CD4-positive, alpha-beta T cell (primary cell): ENCODE measurements at regions not wholly inside any gene's neighbourhood (a gene's known extent, or its start where the extent isn't known, plus 50 kb on each side); places are given as distances from the start of the nearest gene placed in this dataset.

Experiments
- ATAC-seq: fragments of 200-7000 bp; cut with Tn5 transposase; one replicate; pipeline ENCODE4 v1.10.0; 2022; ENCODE audit warnings: mild to moderate bottlenecking; ENCODE audit not compliant: poor library complexity
- CTCF ChIA-PET: fragments of 350-600 bp; sonication (Branson Sonifier 250); formaldehyde crosslinking; loops from one replicate; lab custom pipeline; 2021; ENCODE audit warnings: antibody characterized with exemption, inconsistent platforms; lab: Charles Lee
- POLR2A ChIA-PET: fragments of 350-600 bp; sonication (Branson Sonifier 250); formaldehyde crosslinking; loops from one replicate; lab custom pipeline; 2021; ENCODE audit warnings: antibody characterized with exemption, inconsistent platforms; lab: Charles Lee
- DNase-seq, 14 experiments: peaks; one replicate each; pipeline ENCODE4 v3.0.0-alpha.2; 2013 to 2020; ENCODE audit warnings: mixed read lengths in 2 of 14
- H3K27ac ChIP-seq, 2 donors: one replicate each; pipeline versions ENCODE4 v1.5.1 to v1.7.0; 2013; ENCODE audit warnings: low read length in 2 of 2, low read depth in 1 of 2, mild to moderate bottlenecking in 1 of 2
- H3K27me3 ChIP-seq, 2 experiments: 1 replicate in 1 of 2; 2 replicates in 1 of 2; pipeline versions ENCODE4 v1.6.1 to v1.7.0; 2013; ENCODE audit warnings: low read length in 2 of 2, control low read depth in 1 of 2, mild to moderate bottlenecking in 1 of 2, moderate library complexity in 1 of 2; ENCODE audit not compliant: insufficient read depth in 2 of 2, control insufficient read depth in 1 of 2
- H3K36me3 ChIP-seq: one replicate; pipeline ENCODE4 v1.6.1; 2013; ENCODE audit warnings: low read length, control low read depth; ENCODE audit not compliant: insufficient read depth
- H3K4me1 ChIP-seq: one replicate; pipeline ENCODE4 v1.6.1; 2013; ENCODE audit warnings: low read length, control low read depth; ENCODE audit not compliant: insufficient read depth
- H3K4me3 ChIP-seq: one replicate; pipeline ENCODE4 v1.5.1; 2013; ENCODE audit warnings: mild to moderate bottlenecking, low read length, moderate library complexity
- H3K9me3 ChIP-seq, 2 experiments: 1 replicate in 1 of 2; 2 replicates in 1 of 2; pipeline versions ENCODE4 v1.6.1 to v1.7.0; 2013; ENCODE audit warnings: low read length in 2 of 2, mild to moderate bottlenecking in 2 of 2, control low read depth in 1 of 2, moderate library complexity in 1 of 2; ENCODE audit not compliant: control insufficient read depth in 1 of 2, insufficient read depth in 1 of 2
- H3K27ac Mint-ChIP-seq: one replicate; pipeline ENCODE4 v1.8.0; 2020; ENCODE audit warnings: mixed read lengths
- H3K27me3 Mint-ChIP-seq: one replicate; pipeline ENCODE4 v1.8.0; 2021; ENCODE audit warnings: mixed read lengths
- H3K36me3 Mint-ChIP-seq: one replicate; pipeline ENCODE4 v1.8.0; 2021; ENCODE audit warnings: low read depth, mixed read lengths
- H3K4me1 Mint-ChIP-seq: one replicate; pipeline ENCODE4 v1.8.0; 2021; ENCODE audit warnings: low read depth, mixed read lengths
- H3K4me3 Mint-ChIP-seq: one replicate; pipeline ENCODE4 v1.8.0; 2020; ENCODE audit warnings: mild to moderate bottlenecking, mixed read lengths
- H3K9me3 Mint-ChIP-seq: one replicate; pipeline ENCODE4 v1.8.0; 2020; ENCODE audit warnings: mixed read lengths
- intact Hi-C, 2 experiments: fragments of 100-400 bp; cut with DNase I in 1 of 2; cut with micrococcal nuclease in 1 of 2; formaldehyde crosslinking; loops; one replicate each; pipeline versions ENCODE4 v1.15.1 to v1.9.0; 2023 to 2025; cut with DNase I, micrococcal nuclease
- TF ChIP-seq, protein P1 (sequence below): fragments of 200-600 bp; IDR thresholded peaks from one replicate; pipeline ENCODE4 v1.8.0; 2022; ENCODE audit warnings: antibody characterized with exemption, mild to moderate bottlenecking

DNA sequence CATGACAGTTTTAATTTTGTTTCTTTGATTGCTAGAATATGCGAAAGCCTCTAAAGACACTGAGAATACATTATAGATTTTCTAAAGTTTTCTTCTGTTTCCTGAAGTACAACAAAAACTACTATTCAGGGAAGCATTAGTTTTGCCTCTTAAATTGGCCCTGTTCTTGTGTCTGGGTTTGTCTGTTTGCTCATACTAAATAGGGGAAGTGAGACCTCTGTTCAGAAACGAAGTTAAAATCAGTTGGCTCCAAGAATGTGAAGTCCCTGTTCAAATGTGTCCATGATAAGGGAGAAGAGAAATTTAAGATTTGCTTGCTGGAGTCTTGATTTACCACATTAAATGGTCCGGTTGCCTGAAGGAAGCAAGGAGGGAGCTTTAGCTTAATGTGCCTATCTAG is 327.3 kb upstream of the GBE1 start:
- Mint-ChIP-seq H3K36me3 (no peaks in the 10 kb centered on the region), H3K27ac (no peak overlapping the region), H3K27me3 (no peaks in the 10 kb centered on the region), H3K4me3 (no peak overlapping the region), H3K9me3 (peaks cover 2% of the 10 kb centered on the region), H3K4me1 (no peaks in the 10 kb centered on the region)
- Histone ChIP-seq H3K27ac (no peak overlapping the region), H3K36me3 (no peaks in the 10 kb centered on the region), H3K9me3 (peaks cover 0 to 5% of the 10 kb centered on the region in 2 experiments), H3K4me1 (no peaks in the 10 kb centered on the region), H3K27me3 (no peaks in the 10 kb centered on the region), H3K4me3 (no peak overlapping the region)
- POLR2A ChIA-PET, result no interaction called here
- TF ChIP-seq, protein P1, sequence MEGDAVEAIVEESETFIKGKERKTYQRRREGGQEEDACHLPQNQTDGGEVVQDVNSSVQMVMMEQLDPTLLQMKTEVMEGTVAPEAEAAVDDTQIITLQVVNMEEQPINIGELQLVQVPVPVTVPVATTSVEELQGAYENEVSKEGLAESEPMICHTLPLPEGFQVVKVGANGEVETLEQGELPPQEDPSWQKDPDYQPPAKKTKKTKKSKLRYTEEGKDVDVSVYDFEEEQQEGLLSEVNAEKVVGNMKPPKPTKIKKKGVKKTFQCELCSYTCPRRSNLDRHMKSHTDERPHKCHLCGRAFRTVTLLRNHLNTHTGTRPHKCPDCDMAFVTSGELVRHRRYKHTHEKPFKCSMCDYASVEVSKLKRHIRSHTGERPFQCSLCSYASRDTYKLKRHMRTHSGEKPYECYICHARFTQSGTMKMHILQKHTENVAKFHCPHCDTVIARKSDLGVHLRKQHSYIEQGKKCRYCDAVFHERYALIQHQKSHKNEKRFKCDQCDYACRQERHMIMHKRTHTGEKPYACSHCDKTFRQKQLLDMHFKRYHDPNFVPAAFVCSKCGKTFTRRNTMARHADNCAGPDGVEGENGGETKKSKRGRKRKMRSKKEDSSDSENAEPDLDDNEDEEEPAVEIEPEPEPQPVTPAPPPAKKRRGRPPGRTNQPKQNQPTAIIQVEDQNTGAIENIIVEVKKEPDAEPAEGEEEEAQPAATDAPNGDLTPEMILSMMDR, result no peak
- intact Hi-C loops, result no loop called here
- ATAC-seq, result no peak
- CTCF ChIA-PET, result no interaction called here
- DNase-seq, result no peak

DNA sequence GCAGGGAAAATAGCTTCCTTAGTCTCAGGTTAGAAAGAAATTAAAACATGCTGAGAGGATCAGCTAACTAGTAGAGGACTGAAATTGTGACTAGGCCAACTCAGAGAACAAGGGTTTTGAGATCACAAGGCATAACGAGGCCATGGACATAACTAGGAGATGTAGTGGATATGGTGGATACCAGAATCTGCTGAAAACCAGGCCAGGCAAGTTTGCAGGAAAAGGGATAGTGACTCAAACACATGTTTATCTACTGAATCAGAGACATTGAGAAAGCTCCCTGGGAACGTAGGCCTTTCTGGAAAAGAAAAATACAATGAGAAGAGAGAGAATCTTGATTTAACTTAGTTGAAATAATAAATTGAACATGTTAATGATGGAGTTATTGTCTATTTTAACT is 326.5 kb upstream of the GBE1 start:
- ChIA-PET CTCF (no interaction called here), POLR2A (no interaction called here)
- DNase-seq, result no peak
- no peak for ATAC-seq
- Mint-ChIP-seq H3K36me3 (no peaks in the 10 kb centered on the region), H3K4me3 (no peak overlapping the region), H3K27me3 (no peaks in the 10 kb centered on the region), H3K4me1 (no peaks in the 10 kb centered on the region), H3K27ac (no peak overlapping the region), H3K9me3 (no peaks in the 10 kb centered on the region)
- no peak overlapping the region for H3K4me3 ChIP-seq
- no peaks in the 10 kb centered on the region for H3K27me3 ChIP-seq
- intact Hi-C loops, result no loop called here
- H3K4me1 ChIP-seq, result no peaks in the 10 kb centered on the region
- no peaks in the 10 kb centered on the region for H3K36me3 ChIP-seq
- H3K9me3 ChIP-seq, result peaks cover 0 to 1% of the 10 kb centered on the region in 2 experiments
- H3K27ac ChIP-seq, result no peak overlapping the region
- TF ChIP-seq, protein P1, result no peak

DNA sequence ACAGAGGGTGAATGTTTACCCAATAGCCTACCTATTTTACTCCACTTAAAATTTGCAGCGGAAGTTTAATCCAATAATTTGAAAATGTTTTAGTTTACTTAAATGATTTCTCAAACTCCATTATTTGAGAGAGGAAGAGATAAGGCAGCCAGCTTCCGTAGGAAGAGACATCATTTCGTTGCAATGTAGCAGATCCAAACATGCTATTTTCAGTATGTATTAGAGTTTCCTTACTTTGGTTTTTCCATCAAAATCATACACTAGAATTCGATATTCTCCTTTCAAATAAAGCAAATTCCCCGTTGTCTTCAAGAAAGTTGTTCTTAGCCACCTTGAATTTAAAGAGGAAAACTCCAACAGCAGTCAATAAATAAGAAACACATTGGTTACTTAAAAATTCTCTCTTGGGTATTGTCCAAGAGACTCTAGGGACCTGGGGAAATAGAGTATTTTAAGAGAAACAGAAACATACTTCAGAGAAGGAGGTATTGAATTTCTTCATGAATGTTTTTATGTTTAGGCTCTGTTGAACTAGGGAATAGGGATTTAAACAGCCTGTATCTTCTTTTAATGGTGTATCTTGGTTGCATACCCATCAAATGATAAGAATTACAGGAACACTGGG is 324.5 kb upstream of the GBE1 start:
- Mint-ChIP-seq H3K4me3 (no peak overlapping the region), H3K27me3 (no peaks in the 10 kb centered on the region), H3K9me3 (no peaks in the 10 kb centered on the region), H3K36me3 (no peaks in the 10 kb centered on the region), H3K27ac (no peak overlapping the region), H3K4me1 (no peaks in the 10 kb centered on the region)
- ChIA-PET CTCF (no interaction called here), POLR2A (no interaction called here)
- intact Hi-C loops, result no loop called here
- Histone ChIP-seq H3K27ac (no peak overlapping the region), H3K9me3 (no peaks in the 10 kb centered on the region), H3K4me1 (no peaks in the 10 kb centered on the region), H3K4me3 (no peak overlapping the region), H3K27me3 (no peaks in the 10 kb centered on the region), H3K36me3 (no peaks in the 10 kb centered on the region)
- ATAC-seq (no peak), DNase-seq (no peak)
- TF ChIP-seq, protein P1, result no peak
